Breast epithelium (tissue), 4 donors: ENCODE measurements at regions not wholly inside any gene's neighbourhood (a gene's known extent, or its start where the extent isn't known, plus 50 kb on each side); places are given as distances from the start of the nearest gene placed in this dataset.

Experiments
- DNase-seq, 2 donors: peaks; one replicate each; pipeline ENCODE4 v3.0.0-alpha.2; 2019; ENCODE audit warnings: low spot score in 2 of 2
- H3K27ac ChIP-seq, 2 donors: fragments of 200-600 bp; sonication (generic) in 1 of 2; one replicate each; pipeline ENCODE4 v1.5.1; 2016 to 2019; ENCODE audit warnings: mild to moderate bottlenecking in 1 of 2
- H3K27me3 ChIP-seq, 2 donors: fragments of 200-600 bp; sonication (generic) in 1 of 2; one replicate each; pipeline versions ENCODE4 v1.5.1 to v1.6.0; 2017 to 2019; ENCODE audit warnings: control low read depth in 1 of 2, mild to moderate bottlenecking in 1 of 2
- H3K36me3 ChIP-seq: fragments of 200-600 bp; one replicate; pipeline ENCODE4 v1.5.1; 2019
- H3K4me1 ChIP-seq, 2 donors: fragments of 200-600 bp; sonication (generic); one replicate each; pipeline ENCODE4 v1.5.1; 2016 to 2019; ENCODE audit warnings: control low read depth in 1 of 2
- H3K4me3 ChIP-seq, 3 donors: fragments of 200-600 bp; sonication (generic); 1 replicate in 2 of 3; 2 replicates in 1 of 3; pipeline ENCODE4 v1.5.1; 2016 to 2019; ENCODE audit warnings: mild to moderate bottlenecking in 3 of 3, moderate library complexity in 2 of 3
- H3K9me3 ChIP-seq, 2 donors: fragments of 200-600 bp; sonication (generic) in 1 of 2; one replicate each; pipeline ENCODE4 v1.5.1; 2016 to 2019; ENCODE audit warnings: control low read depth in 1 of 2
- CTCF ChIP-seq, 3 donors: fragments of 450-650 bp; IDR thresholded peaks; one replicate each; pipeline ENCODE4 v1.5.1; 2016 to 2017; ENCODE audit warnings: antibody characterized with exemption in 3 of 3, mild to moderate bottlenecking in 3 of 3, moderate library complexity in 3 of 3
- POLR2A ChIP-seq: fragments of 450-650 bp; IDR thresholded peaks from one replicate; pipeline ENCODE4 v1.6.1; 2016; ENCODE audit warnings: antibody characterized with exemption, mild to moderate bottlenecking, moderate library complexity
- POLR2AphosphoS5 ChIP-seq, 3 donors: sonication (generic); formaldehyde crosslinking; IDR thresholded peaks; one replicate each; pipeline ENCODE4 v1.6.1; 2017; ENCODE audit warnings: antibody characterized with exemption in 3 of 3
- intact Hi-C: fragments of 100-400 bp; cut with DNase I; formaldehyde crosslinking; loops from one replicate; pipeline ENCODE4 v1.15.1; 2023; ENCODE audit warnings: low total_unique reads

- TF ChIP-seq POLR2A (no peak), POLR2AphosphoS5 (IDR thresholded peaks at IDR 0.05) (no peak), CTCF (IDR thresholded peaks at IDR 0.05) (no peak)
- Histone ChIP-seq H3K27me3 (no peaks in the 10 kb centered on the region), H3K27ac (no peak overlapping the region), H3K4me1 (no peaks in the 10 kb centered on the region), H3K4me3 (no peak overlapping the region), H3K36me3 (no peaks in the 10 kb centered on the region), H3K9me3 (no peaks in the 10 kb centered on the region)
- DNase-seq, result no peak
- intact Hi-C loops, result loop anchor here (2.0 to 10.0 kb wide), 2 partner anchors 17 to 429 kb away; no protein-coding TSS in a partner anchor
Measured at GRCh38 chr4:187413564-187414358, 581.8 kb upstream of the ZFP42 start.

- Histone ChIP-seq H3K4me3 (no peak overlapping the region), H3K27me3 (no peaks in the 10 kb centered on the region), H3K4me1 (no peaks in the 10 kb centered on the region), H3K9me3 (no peaks in the 10 kb centered on the region), H3K36me3 (no peaks in the 10 kb centered on the region), H3K27ac (no peak overlapping the region)
- TF ChIP-seq POLR2AphosphoS5 (IDR thresholded peaks at IDR 0.05) (no peak), CTCF (IDR thresholded peaks at IDR 0.05) (no peak), POLR2A (no peak)
- intact Hi-C loops, result loop anchor here (10.0 kb wide), 1 partner anchor 430 kb away; no protein-coding TSS in a partner anchor
- no peak for DNase-seq
Measured at GRCh38 chr4:187414716-187415115, 580.9 kb upstream of the ZFP42 start.

- Histone ChIP-seq H3K9me3 (no peaks in the 10 kb centered on the region), H3K4me3 (no peak overlapping the region), H3K4me1 (no peaks in the 10 kb centered on the region), H3K27ac (no peak overlapping the region), H3K36me3 (no peaks in the 10 kb centered on the region), H3K27me3 (no peaks in the 10 kb centered on the region)
- DNase-seq, result no peak
- intact Hi-C loops, result loop anchor here (10.0 kb wide), 1 partner anchor 430 kb away; no protein-coding TSS in a partner anchor
- TF ChIP-seq CTCF (IDR thresholded peaks at IDR 0.05), result no peak
- no peak for TF ChIP-seq POLR2A
- no peak for TF ChIP-seq POLR2AphosphoS5 (IDR thresholded peaks at IDR 0.05)
Measured at GRCh38 chr4:187415231-187415630, 580.3 kb upstream of the ZFP42 start.

GRCh38 chr4:187416216-187416615 is 579.4 kb upstream of the ZFP42 start:
- H3K27me3 ChIP-seq, result no peaks in the 10 kb centered on the region
- no peak for DNase-seq
- intact Hi-C loops, result loop anchor here (10.0 kb wide), 1 partner anchor 431 kb away; no protein-coding TSS in a partner anchor
- TF ChIP-seq CTCF (IDR thresholded peaks at IDR 0.05) (no peak), POLR2A (no peak), POLR2AphosphoS5 (IDR thresholded peaks at IDR 0.05) (no peak)
- no peak overlapping the region for H3K4me3 ChIP-seq
- no peaks in the 10 kb centered on the region for H3K9me3 ChIP-seq
- H3K27ac ChIP-seq, result no peak overlapping the region
- H3K36me3 ChIP-seq, result no peaks in the 10 kb centered on the region
- no peaks in the 10 kb centered on the region for H3K4me1 ChIP-seq

- H3K36me3 ChIP-seq, result no peaks in the 10 kb centered on the region
- intact Hi-C loops, result loop anchor here (10.0 kb wide), 1 partner anchor 433 kb away; no protein-coding TSS in a partner anchor
- H3K4me3 ChIP-seq, result no peak overlapping the region
- no peaks in the 10 kb centered on the region for H3K27me3 ChIP-seq
- no peak for DNase-seq
- no peak overlapping the region for H3K27ac ChIP-seq
- no peaks in the 10 kb centered on the region for H3K9me3 ChIP-seq
- TF ChIP-seq POLR2A (no peak), POLR2AphosphoS5 (IDR thresholded peaks at IDR 0.05) (no peak), CTCF (IDR thresholded peaks at IDR 0.05) (no peak)
- H3K4me1 ChIP-seq, result no peaks in the 10 kb centered on the region
Measured at GRCh38 chr4:187417721-187418120, 577.9 kb upstream of the ZFP42 start.
